ENCODE measurements at regions not wholly inside any gene's neighbourhood (a gene's known extent, or its start where the extent isn't known, plus 50 kb on each side); places are given as distances from the start of the nearest gene placed in this dataset.
"Not testable (repeated sequence)": the region's sequence is repeated elsewhere in the genome, so short reads cannot be mapped to it uniquely, and the experiment has no call there.

GRCh38 chr13:88022431-88023208 is 351.4 kb downstream of the SLITRK5 start:
- no peak overlapping the region for H3K4me3 ChIP-seq (ENCODE audit: low read depth, low read length)
- H3K27ac ChIP-seq (ENCODE audit: low read depth), result no peak overlapping the region
- 59% methylated on average over 3 of the region's 3 CpGs for WGBS
- no peaks in the 10 kb centered on the region for H3K36me3 ChIP-seq (ENCODE audit: insufficient read depth)
- no peak for DNase-seq (ENCODE audit: extremely low spot score)
- no peaks in the 10 kb centered on the region for H3K4me1 ChIP-seq (ENCODE audit: insufficient read depth)

- no peaks in the 10 kb centered on the region for H3K36me3 ChIP-seq (ENCODE audit: insufficient read depth)
- 28% methylated on average over 1 of the region's 1 CpG for WGBS
- DNase-seq (ENCODE audit: extremely low spot score), result no peak
- no peak overlapping the region for H3K4me3 ChIP-seq (ENCODE audit: low read depth, low read length)
- no peaks in the 10 kb centered on the region for H3K4me1 ChIP-seq (ENCODE audit: insufficient read depth)
- no peak overlapping the region for H3K27ac ChIP-seq (ENCODE audit: low read depth)
These were observed 355.1 kb downstream of the SLITRK5 start for GRCh38 chr13:88026241-88026640.

GRCh38 chr13:88031980-88032559 is 360.9 kb downstream of the SLITRK5 start:
- no peak overlapping the region for H3K4me3 ChIP-seq (ENCODE audit: low read depth, low read length)
- H3K27ac ChIP-seq (ENCODE audit: low read depth), result no peak overlapping the region
- DNase-seq (ENCODE audit: extremely low spot score), result no peak
- H3K4me1 ChIP-seq (ENCODE audit: insufficient read depth), result no peaks in the 10 kb centered on the region
- no peaks in the 10 kb centered on the region for H3K36me3 ChIP-seq (ENCODE audit: insufficient read depth)

- H3K36me3 ChIP-seq (ENCODE audit: insufficient read depth); H3K4me3 ChIP-seq (ENCODE audit: low read depth, low read length); H3K4me1 ChIP-seq (ENCODE audit: insufficient read depth); DNase-seq (ENCODE audit: extremely low spot score); H3K27ac ChIP-seq (ENCODE audit: low read depth): not testable (repeated sequence)
- 94% methylated on average over 8 of the region's 8 CpGs for WGBS
These were observed 365.0 kb downstream of the SLITRK5 start for GRCh38 chr13:88036205-88036604.

- H3K4me1 ChIP-seq (ENCODE audit: insufficient read depth), result no peaks in the 10 kb centered on the region
- H3K4me3 ChIP-seq (ENCODE audit: low read depth, low read length), result no peak overlapping the region
- 35% methylated on average over 1 of the region's 1 CpG for WGBS
- no peaks in the 10 kb centered on the region for H3K36me3 ChIP-seq (ENCODE audit: insufficient read depth)
- DNase-seq (ENCODE audit: extremely low spot score), result no peak
- H3K27ac ChIP-seq (ENCODE audit: low read depth), result no peak overlapping the region
These were observed 371.3 kb downstream of the SLITRK5 start for GRCh38 chr13:88042489-88042888.

GRCh38 chr13:88051746-88052482 is 380.7 kb downstream of the SLITRK5 start:
- Histone ChIP-seq H3K4me3 (ENCODE audit: low read depth, low read length) (no peak overlapping the region), H3K27ac (ENCODE audit: low read depth) (no peak overlapping the region), H3K36me3 (ENCODE audit: insufficient read depth) (no peaks in the 10 kb centered on the region), H3K4me1 (ENCODE audit: insufficient read depth) (no peaks in the 10 kb centered on the region)
- no peak for DNase-seq (ENCODE audit: extremely low spot score)
- WGBS, result 80% methylated on average over 8 of the region's 8 CpGs

GRCh38 chr13:88063741-88064140 is 392.6 kb downstream of the SLITRK5 start:
- no peaks in the 10 kb centered on the region for H3K36me3 ChIP-seq (ENCODE audit: insufficient read depth)
- 0% methylated on average over 1 of the region's 1 CpG for WGBS

GRCh38 chr13:88066847-88067246 is 395.7 kb downstream of the SLITRK5 start:
- Histone ChIP-seq H3K36me3 (ENCODE audit: insufficient read depth) (no peaks in the 10 kb centered on the region), H3K4me1 (ENCODE audit: insufficient read depth) (no peaks in the 10 kb centered on the region), H3K27ac (ENCODE audit: low read depth) (no peak overlapping the region), H3K4me3 (ENCODE audit: low read depth, low read length) (no peak overlapping the region)
- no peak for DNase-seq (ENCODE audit: extremely low spot score)
- 93% methylated on average over 2 of the region's 2 CpGs for WGBS

More at GRCh38 chr13:88063741-88064140, 392.6 kb downstream of the SLITRK5 start:
- Histone ChIP-seq H3K4me3 (ENCODE audit: low read depth, low read length) (no peak overlapping the region), H3K4me1 (ENCODE audit: insufficient read depth) (no peaks in the 10 kb centered on the region), H3K27ac (ENCODE audit: low read depth) (no peak overlapping the region)
- no peak for DNase-seq (ENCODE audit: extremely low spot score)

GRCh38 chr13:88068316-88068715 is 397.1 kb downstream of the SLITRK5 start:
- Histone ChIP-seq H3K27ac (ENCODE audit: low read depth) (no peak overlapping the region), H3K4me3 (ENCODE audit: low read depth, low read length) (no peak overlapping the region), H3K36me3 (ENCODE audit: insufficient read depth) (no peaks in the 10 kb centered on the region), H3K4me1 (ENCODE audit: insufficient read depth) (no peaks in the 10 kb centered on the region)
- WGBS, result 84% methylated on average over 1 of the region's 1 CpG
- DNase-seq (ENCODE audit: extremely low spot score), result no peak

GRCh38 chr13:88068975-88069374 is 397.8 kb downstream of the SLITRK5 start:
- Histone ChIP-seq H3K27ac (ENCODE audit: low read depth) (no peak overlapping the region), H3K4me3 (ENCODE audit: low read depth, low read length) (no peak overlapping the region), H3K4me1 (ENCODE audit: insufficient read depth) (no peaks in the 10 kb centered on the region), H3K36me3 (ENCODE audit: insufficient read depth) (no peaks in the 10 kb centered on the region)
- 90% methylated on average over 11 of the region's 11 CpGs for WGBS
- no peak for DNase-seq (ENCODE audit: extremely low spot score)

GRCh38 chr13:88071371-88071770 is 400.2 kb downstream of the SLITRK5 start:
- DNase-seq (ENCODE audit: extremely low spot score), result no peak
- Histone ChIP-seq H3K4me3 (ENCODE audit: low read depth, low read length) (no peak overlapping the region), H3K4me1 (ENCODE audit: insufficient read depth) (no peaks in the 10 kb centered on the region), H3K27ac (ENCODE audit: low read depth) (no peak overlapping the region), H3K36me3 (ENCODE audit: insufficient read depth) (no peaks in the 10 kb centered on the region)
- 91% methylated on average over 1 of the region's 1 CpG for WGBS

GRCh38 chr13:88074794-88075510 is 403.8 kb downstream of the SLITRK5 start:
- H3K4me1 ChIP-seq (ENCODE audit: insufficient read depth), result no peaks in the 10 kb centered on the region
- no peak overlapping the region for H3K27ac ChIP-seq (ENCODE audit: low read depth)
- H3K4me3 ChIP-seq (ENCODE audit: low read depth, low read length), result no peak overlapping the region
- WGBS, result 59% methylated on average over 5 of the region's 5 CpGs
- no peaks in the 10 kb centered on the region for H3K36me3 ChIP-seq (ENCODE audit: insufficient read depth)
- DNase-seq (ENCODE audit: extremely low spot score), result no peak

GRCh38 chr13:88085036-88085435 is 413.9 kb downstream of the SLITRK5 start:
- H3K36me3 ChIP-seq (ENCODE audit: insufficient read depth), result no peaks in the 10 kb centered on the region
- no peak overlapping the region for H3K27ac ChIP-seq (ENCODE audit: low read depth)
- H3K4me1 ChIP-seq (ENCODE audit: insufficient read depth), result no peaks in the 10 kb centered on the region
- no peak for DNase-seq (ENCODE audit: extremely low spot score)
- H3K4me3 ChIP-seq (ENCODE audit: low read depth, low read length), result no peak overlapping the region

All from urinary bladder (tissue), 3 donors.